GM21381 (cell line): ENCODE measurements at regions not wholly inside any gene's neighbourhood (a gene's known extent, or its start where the extent isn't known, plus 50 kb on each side); places are given as distances from the start of the nearest gene placed in this dataset.

Experiments used
- ATAC-seq: cut with Tn5 transposase; IDR thresholded peaks from one replicate; pipeline ENCODE4 v1.9.1; 2021; ENCODE audit warnings: mild to moderate bottlenecking, moderate library complexity; ENCODE audit not compliant: unreplicated experiment

DNA sequence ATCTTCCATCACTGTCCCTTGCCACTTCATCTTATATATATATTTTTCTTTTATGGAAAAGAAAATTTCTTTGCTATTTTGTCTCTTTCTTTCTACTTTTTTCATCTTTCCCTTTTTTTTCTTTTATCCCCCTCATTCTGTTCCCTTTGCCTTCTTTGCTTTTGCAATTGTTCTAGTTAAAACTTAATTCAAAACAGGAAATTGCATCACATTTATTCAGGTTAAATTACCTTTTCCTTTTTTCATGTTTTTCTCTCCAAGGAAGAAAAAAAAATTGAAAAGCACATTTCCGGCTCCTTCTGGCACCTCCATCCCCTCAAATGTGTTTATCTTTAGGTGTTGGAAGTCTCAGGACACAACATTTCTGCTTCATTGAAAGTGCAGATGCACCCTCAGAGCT is 176.9 kb downstream of the FGF1 start:
- ATAC-seq: no peak

DNA sequence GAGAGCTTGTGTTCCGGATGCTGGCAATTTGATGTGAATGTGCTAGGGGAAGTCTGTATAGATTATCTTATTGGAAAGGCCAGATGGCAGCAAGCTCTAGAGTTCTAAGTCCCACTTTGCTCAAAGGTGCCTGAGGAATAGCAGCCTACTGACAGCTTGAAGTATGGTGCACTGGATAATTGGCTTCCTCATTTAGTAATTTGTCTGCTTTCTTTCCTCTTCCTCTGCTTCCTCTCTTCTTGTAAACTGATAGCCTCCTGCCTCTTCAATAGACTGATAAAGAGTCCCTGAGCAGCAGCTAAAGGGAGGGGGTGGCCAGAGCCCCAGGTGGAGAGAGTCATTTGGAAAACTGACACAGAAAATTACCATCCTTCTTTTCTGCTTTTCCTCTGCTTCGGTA is 177.3 kb downstream of the FGF1 start:
- ATAC-seq: no peak

DNA sequence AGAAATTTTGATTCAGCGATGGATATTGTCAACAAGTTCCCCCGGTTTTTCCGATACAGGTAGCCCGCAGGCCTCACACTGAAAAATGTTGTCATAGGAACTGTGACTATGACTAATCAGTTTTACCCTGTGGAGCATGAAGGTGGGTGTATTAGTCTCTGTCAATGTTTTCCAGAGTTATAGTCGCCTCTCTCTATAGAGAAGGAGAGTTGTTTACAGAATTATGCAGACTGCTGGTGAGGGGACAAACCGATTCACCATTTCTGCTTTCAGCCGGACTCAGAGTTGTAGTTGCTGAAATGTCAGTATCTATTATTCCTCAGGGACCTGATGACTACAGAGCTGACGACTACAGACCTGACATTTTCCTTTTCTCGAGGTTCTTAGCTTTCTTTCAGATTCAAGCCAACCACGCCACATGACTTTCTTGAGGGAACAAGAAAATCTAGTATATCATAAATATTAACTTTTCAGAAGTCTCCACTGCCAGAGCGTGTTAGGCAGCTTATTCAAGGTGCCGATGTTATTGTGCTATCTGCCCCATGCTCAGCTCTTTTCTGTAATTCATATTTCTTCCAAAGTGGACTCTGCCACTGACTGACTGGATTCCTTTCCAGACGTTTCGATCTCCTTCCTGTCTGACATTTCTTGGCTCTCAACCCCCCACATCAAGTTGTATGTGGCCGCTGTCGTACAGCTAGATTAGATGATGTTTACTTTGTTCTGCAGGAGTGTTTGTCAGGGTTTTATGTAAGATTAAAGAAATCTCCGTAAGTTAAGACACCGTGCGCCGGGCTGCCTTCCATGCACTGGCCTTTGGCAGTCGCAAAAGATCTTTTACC is 178.1 kb downstream of the FGF1 start:
- no peak for ATAC-seq

DNA sequence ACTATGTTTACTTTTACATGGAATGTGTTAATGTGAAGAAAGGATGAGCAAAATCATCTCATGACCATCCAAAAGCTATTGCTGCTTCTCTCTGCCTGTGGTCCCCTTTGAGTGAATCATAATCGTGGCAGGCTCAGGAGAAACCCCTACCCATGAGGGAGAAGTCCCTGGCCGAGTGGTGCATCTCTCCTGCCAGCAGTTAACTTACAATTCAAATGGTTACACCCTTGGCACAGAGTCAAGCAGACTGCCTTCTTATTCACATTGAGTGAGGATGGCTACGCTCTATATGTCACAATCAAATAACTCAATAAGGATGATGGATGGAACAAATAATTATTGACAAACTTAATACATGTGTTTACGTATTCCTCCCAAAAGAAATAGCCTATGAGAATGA is 179.1 kb downstream of the FGF1 start:
- no peak for ATAC-seq

DNA sequence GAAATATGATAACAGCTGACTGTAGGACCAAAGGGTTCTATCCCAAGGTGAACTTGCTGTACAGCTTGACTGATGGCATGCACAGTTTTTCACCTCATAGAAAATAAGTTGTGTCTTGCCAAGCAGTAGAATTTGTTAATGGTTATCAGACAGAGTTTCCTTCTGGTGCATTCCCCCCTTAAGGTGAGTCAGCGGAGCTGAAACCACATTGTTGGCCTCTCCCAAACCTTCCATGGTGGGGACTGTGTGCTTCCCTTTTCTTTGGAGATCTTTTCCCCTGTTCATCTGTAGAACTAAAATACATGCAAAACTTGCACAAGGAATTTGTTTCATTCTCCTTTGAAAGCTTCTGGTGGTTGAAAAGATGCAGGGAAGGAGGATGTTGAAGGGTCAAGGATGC is 179.8 kb downstream of the FGF1 start:
- ATAC-seq: no peak

DNA sequence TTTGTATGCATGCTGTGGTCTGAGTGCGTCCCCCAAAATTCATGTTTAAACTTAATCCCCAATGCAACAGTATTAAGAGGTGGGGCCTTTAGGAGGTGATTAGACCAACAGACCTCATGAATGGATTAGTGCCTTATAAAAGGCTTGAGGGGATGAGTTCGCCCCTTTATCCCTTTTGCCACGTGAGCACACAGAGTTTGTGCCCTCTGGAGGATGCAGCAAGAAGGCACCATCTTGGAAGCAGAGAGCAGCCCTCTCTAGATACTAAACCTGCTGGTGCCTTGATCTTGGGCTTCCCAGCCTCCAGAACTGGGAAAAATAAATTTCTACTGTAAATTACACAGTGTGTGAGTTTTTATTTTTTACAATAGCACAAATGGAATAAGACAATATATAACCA is 177.1 kb upstream of the SPRY4 start:
- ATAC-seq: no peak

DNA sequence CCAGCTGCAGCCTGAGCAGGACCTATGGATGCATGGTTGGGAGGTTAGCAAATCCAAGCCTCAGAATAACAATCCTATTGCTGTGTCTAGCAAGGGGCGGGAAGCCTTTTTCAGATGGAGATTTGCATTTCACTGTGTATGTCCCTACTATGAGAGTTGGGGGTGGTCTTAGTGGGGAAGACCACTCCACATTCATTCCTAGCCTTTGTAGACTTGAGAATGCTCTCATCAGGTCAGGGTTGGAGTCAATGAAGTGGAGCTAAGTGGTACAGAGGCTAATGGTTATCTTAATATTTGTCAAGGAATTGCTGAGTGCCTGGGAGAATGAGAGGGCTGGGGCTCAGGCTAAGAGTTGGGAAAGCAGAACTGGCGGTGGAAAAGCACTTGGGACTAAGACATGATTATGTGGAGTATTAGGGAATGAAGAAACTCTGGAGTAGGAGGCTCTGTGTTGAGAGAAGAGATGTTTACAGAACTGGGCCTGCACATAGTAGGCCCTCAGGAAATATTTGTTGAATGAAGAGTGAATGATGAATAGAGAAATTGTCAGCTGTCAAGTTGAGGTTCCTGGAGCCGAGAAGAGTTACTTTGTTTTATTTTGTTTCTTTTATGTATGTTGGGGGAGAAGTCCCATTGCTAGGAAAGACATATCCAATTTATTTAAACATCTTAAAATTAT is 175.5 kb upstream of the SPRY4 start:
- no peak for ATAC-seq

DNA sequence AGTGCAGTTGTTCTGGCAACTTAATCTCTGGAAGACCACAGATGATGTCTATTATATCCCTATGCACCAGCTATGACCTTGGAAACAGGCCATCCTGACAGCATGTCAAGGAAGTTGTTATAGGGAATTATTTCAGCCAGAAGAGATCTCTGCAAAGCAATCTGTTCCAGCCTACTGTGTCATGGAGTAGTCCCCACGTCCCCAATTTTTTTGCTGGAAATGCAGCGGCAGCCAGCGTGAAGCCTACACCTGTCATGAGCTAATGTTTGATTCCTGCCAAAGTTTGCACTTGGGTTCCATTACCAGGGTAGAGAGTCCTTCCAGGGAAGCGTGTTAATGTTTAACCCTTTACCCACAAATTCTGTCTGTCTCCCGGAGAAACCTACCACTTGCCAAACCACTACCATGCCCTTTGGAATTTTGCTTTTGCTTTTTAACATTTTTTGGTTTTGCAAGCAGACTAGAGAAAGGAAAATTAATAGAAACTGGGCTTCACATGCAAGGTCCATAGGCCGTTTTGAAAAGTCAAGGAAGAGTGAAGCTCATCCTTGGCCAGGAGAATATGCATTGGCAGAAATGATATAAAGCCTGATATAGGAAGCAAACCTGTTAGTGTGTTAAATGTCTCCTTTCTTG is 174.9 kb upstream of the SPRY4 start:
- ATAC-seq: no peak

DNA sequence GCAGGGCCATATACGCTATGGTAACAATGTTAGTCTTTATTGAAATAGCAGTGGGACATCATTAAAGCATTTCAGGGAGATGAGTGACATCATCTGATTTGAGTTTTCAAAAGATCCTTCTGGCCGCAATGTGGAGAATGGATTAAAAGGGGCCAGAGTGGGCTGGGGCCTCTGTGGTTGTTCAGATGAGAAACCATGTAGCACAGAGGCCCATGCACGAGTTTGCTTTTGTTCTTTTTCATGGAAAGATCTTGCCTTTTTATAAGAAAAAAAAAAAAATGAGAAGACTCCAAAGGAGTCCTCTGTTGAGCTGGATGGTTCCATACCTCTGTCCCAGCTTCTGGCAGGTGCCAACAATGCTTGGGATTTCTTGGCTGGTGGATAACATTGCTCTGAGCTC is 173.5 kb upstream of the SPRY4 start:
- no peak for ATAC-seq

DNA sequence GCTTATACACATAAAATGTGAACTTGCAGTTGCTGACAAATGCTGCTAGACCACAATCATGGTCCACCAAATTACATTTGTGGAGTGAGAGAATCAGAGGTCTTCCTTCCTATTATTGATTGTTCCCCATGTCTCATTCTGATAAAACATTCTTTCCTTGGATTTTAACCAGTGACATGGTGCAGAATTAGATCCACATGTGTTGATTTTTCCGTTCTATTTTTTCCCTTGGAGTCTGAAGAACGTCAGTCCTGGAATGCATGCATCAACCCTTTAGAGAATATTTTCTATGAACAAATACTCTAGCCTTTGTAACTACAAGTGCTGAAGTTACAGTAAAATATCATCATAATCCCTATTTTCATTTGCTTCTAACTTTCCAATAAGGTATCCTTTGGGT is 170.7 kb upstream of the SPRY4 start:
- ATAC-seq: no peak

DNA sequence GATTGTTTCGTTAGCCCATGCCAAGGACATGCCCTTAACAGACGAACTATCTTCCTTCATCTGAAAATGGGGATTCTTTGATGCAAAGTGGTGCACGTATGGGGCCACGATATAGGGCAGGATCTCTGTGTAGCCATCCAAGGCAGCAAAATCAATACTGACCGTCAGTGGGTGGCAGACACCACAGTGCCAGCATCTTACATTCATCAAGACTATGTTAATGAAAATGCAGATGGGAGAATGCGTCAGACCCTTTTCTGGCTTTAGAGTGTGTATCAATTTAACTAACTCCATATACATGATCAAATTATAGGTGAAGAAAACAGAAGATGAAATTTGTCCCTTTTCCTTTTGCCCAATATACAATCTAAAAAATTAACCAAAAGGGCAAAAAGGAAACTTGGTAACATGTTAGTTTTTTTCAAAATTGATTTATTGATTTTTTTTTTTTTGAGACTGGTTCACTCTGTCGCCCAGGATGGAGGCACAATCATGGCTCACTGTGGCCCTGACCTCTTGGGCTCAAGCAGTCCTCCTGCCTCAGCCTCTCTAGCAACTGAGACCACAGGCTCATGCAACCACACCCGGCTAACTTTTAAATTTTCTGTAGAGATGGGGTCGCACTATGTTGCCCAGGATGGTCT is 169.2 kb upstream of the SPRY4 start:
- no peak for ATAC-seq

DNA sequence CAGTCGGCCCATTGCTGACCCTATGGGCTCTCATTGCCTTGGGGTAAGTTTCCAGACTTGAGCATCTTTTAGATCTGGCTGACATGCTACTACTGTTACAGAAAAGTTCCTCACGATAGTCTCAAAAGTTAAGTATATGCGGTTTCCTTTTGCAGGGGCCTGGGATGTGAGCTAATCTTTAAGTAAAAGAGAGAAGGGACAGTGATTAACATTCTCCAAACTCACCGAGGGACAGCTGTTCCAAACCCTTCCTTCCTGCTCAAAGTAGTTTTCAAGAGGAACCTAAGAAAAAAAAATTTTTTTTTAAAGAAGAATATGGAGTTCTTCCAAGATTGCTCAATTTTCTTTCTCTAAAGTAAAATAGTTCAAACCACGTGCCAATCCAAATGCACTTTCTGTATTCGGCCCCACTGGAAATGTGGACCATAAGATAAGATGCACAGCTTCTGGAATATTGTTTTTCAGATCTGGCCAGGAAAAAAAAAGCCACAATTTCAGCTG is 168.0 kb upstream of the SPRY4 start:
- ATAC-seq: no peak

DNA sequence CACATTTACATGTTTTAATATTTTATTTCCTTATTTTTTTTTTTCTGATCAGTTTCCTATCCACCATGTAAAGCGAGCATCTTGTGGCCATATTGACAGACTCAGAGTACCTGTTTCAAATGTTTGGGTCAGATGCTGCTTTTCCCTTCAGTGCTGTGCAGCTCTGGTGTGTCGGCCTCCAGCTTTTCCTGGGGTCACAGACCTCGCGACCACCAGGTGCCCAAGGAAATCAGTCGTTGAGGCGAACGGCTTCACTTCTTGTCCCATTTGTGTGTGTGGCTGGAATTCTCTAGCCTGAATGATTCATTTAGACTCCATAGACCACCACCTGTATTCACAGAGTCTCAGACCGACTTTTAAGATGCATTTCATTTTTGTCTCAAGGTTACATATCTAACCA is 166.9 kb upstream of the SPRY4 start:
- no peak for ATAC-seq

DNA sequence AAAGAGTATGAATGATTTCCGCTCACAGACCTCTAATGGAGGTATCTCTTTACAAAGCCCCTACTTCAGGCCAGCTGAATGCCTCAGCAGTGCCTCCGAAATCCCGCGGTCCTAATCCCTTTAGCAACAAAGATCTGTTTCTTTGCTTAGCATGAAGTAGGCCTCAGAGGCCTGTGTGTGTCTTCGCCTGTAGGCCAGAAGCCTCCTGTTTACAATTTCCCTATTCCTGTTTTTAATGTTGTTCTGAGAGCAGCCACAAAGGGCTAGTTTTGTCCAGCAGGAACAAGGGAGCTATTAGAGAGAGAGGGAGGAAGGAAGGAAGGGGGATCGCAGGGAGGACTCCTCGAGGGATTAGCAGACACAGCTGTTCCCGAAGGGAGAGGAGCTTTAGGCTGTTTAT is 166.4 kb upstream of the SPRY4 start:
- ATAC-seq: no peak

DNA sequence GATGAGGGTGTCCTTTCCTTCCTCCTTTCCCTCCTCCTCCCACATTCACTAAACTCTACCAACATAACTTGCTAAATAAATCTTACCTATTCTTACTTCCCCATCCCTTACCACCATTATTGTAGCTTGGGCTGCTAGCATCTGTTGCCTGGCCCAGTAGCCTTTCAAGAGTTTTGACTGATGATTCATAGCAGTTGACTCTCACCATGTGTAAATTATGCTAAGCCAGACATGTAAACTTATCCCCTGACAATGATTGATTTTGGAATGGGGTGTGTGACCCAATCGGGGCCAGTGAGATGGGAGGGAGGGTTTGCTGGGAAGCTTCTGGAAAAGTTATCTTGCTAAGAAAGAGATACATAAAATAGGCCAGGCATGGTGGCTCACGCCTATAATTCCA is 161.8 kb upstream of the SPRY4 start:
- no peak for ATAC-seq

DNA sequence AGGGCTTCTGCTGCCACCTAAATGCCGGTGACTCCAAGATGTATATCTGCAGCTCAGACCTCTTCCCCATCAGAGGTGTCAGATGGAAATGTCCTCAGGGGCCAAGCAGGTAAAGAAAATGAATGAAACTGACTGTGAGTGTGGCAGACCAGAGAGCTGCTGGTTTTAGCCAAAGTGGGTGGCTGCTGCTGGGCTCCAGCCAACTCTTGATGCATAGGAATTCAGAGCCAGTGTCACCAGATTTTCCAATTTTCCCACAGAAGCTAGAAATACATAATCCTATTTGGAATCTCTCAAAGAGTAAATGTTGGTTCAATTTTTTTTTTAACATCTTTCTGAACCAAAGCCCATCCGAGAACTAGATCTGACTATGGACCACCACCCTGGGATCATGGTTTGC is 161.2 kb upstream of the SPRY4 start:
- ATAC-seq: no peak

DNA sequence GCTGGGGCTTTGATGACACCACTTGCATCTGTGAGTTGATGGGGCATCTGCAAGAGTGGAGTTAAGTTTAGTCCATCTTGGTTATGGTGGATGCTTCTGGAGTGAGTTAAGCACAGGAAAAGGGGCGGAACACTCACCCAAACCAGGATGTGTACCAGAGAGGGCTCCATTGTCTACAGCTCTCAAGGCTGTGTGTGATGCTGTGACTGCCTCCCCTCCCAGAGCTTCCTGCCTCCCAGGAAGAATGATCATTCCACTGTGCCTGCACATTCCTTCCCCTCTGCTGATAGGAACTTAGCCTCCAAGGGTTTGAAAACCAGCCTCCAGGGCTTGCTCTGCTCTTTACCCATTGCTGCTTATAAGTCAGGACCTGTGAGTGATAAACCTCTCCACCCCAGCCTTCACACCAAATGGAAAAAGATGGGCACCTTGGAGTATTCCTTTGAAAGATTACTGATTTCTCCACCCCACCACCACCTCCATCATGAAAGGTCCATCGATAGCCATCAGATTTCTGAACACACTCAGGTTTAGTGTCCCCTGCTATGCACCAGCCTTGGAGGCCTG is 160.1 kb upstream of the SPRY4 start:
- no peak for ATAC-seq

DNA sequence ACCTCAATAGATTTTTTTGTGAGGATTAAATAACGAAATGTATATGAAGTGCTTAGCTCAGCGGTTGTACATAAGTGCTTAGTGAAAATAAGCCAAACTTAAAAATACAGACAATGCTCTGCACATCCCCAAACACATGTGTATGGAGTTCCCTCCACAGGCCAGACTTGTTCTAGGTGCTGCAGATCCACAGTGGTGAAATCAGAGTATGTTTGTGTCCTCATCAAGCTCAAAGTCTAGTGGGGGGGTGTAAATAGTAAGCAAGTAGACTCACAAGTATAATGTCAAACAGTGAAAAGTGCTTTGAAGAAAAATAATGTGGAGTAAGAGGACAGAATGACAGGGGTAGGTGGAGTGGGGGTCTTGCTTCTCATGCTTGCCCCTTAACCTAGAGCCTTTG is 157.4 kb upstream of the SPRY4 start:
- no peak for ATAC-seq

DNA sequence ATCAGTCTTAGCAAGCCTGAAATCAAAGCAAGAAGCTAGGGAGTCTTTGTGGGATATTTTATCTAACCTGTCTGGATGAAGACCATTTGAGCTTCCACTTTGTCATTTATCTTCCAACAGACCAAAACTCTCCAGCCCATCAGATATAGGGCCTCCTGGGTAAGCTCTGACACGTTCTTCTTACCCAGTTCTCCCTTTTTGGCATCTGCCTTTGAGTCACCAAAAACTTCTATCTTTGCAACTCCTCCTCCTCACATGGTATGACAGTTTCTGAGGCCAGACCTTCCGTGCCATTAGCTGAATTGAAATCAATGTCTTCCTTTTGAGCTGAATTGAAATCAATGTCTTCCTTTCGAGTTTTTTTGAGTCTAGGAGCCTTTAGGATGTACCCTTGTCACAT is 156.6 kb upstream of the SPRY4 start:
- ATAC-seq: no peak

DNA sequence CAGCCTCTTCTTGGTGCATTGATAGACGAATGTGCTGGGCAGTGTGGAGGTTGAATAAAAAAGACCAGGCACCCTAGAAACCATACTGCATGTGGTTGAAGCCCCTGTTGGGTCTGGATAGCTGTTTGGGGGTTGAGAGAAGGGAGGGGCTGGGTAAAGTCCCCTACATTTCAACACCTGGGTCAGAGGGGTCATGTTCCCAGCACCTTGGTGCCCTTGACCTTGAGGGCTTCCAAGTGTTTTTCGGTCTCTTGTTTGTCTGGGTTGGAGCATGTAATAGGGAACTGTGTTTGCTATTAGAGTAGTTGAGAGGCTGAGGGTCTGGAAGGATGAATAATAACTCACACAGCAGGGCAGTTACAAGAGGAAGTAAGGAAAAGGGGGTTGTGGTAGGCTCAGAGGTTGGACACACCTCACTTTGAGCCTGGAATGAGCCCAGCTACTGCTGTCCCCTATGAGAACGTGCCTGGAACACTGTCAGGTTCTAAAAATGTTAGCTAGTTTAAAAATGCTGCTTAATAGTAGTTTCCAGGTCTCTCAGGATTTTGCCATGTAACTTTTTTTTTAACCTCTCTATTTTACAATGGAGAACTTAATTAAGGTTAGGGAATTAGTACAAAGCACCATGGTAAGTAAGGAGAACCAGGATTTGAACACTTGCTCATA is 155.2 kb upstream of the SPRY4 start:
- ATAC-seq: no peak

DNA sequence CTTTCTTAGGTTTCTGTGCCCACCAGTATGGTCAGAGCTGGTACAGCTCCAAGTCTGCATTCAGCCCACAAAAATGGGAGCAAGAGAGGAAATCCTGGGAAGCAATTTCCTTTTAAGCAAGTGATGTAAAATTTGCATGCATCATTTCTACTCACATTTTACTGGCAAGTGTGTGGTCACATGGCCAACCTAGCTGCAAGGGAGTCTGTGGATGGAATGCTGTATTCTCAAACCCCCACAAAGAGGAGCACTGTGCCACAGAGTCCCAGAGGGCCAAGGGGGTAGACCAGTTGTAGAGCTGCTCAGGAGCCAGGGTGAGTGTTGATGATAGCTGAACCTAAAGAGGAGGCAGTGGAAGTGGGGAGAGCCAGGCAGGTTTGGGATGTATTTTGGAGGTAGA is 154.3 kb upstream of the SPRY4 start:
- ATAC-seq: no peak
